HPDE6-E6E7 (cell line): ENCODE measurements at regions not wholly inside any gene's neighbourhood (a gene's known extent, or its start where the extent isn't known, plus 50 kb on each side); places are given as distances from the start of the nearest gene placed in this dataset.
"Not testable (repeated sequence)": the region's sequence is repeated elsewhere in the genome, so short reads cannot be mapped to it uniquely, and the experiment has no call there.

Source experiments
- DNase-seq: peaks from one replicate; pipeline ENCODE4 v3.0.0; 2011; ENCODE audit warnings: missing footprints; ENCODE audit errors: extremely low spot score

- DNase-seq: no peak
Observed at GRCh38 chr1:189007824-189008223, 1469.8 kb downstream of the BRINP3 start.

- DNase-seq: peak; percentile 0
Observed at GRCh38 chr1:189021577-189021976, 1456.1 kb downstream of the BRINP3 start.

GRCh38 chr1:189022015-189022414 lies 1455.6 kb downstream of the BRINP3 start:
- no peak for DNase-seq

- DNase-seq: no peak
Observed at GRCh38 chr1:189027512-189027911, 1450.2 kb downstream of the BRINP3 start.

- DNase-seq: no peak
Observed at GRCh38 chr1:189033169-189033568, 1444.5 kb downstream of the BRINP3 start.

- no peak for DNase-seq
Observed at GRCh38 chr1:189036628-189037027, 1441.0 kb downstream of the BRINP3 start.

- no peak for DNase-seq
Observed at GRCh38 chr1:189046127-189046526, 1431.5 kb downstream of the BRINP3 start.

- no peak for DNase-seq
Observed at GRCh38 chr1:189084811-189085210, 1392.9 kb downstream of the BRINP3 start.

GRCh38 chr1:189103956-189104355 lies 1373.7 kb downstream of the BRINP3 start:
- no peak for DNase-seq

- DNase-seq: no peak
Observed at GRCh38 chr1:189117072-189117770, 1360.4 kb downstream of the BRINP3 start.

- no peak for DNase-seq
Observed at GRCh38 chr1:189121941-189122340, 1355.7 kb downstream of the BRINP3 start.

GRCh38 chr1:189125694-189126093 lies 1352.0 kb downstream of the BRINP3 start:
- DNase-seq: no peak

- no peak for DNase-seq
Observed at GRCh38 chr1:189131576-189131975, 1346.1 kb downstream of the BRINP3 start.

GRCh38 chr1:189139748-189140147 lies 1337.9 kb downstream of the BRINP3 start:
- not testable (repeated sequence) for DNase-seq

GRCh38 chr1:189141056-189141455 lies 1336.6 kb downstream of the BRINP3 start:
- no peak for DNase-seq

- no peak for DNase-seq
Observed at GRCh38 chr1:189149547-189150375, 1327.9 kb downstream of the BRINP3 start.

- DNase-seq: no peak
Observed at GRCh38 chr1:189150624-189151023, 1327.0 kb downstream of the BRINP3 start.

- DNase-seq: no peak
Observed at GRCh38 chr1:189151361-189151760, 1326.3 kb downstream of the BRINP3 start.

GRCh38 chr1:189152685-189153084 lies 1325.0 kb downstream of the BRINP3 start:
- no peak for DNase-seq

- no peak for DNase-seq
Observed at GRCh38 chr1:189158155-189158554, 1319.5 kb downstream of the BRINP3 start.

- DNase-seq: no peak
Observed at GRCh38 chr1:189175889-189176288, 1301.8 kb downstream of the BRINP3 start.

- DNase-seq: no peak
Observed at GRCh38 chr1:189180057-189180456, 1297.6 kb downstream of the BRINP3 start.

GRCh38 chr1:189185097-189185496 lies 1292.6 kb downstream of the BRINP3 start:
- no peak for DNase-seq
